H1 (cell line): ENCODE measurements at regions not wholly inside any gene's neighbourhood (a gene's known extent, or its start where the extent isn't known, plus 50 kb on each side); places are given as distances from the start of the nearest gene placed in this dataset.

Experiments
- CTCF ChIA-PET: fragments of 300-600 bp; sonication (Branson Sonifier 250); formaldehyde crosslinking; loops from one replicate; lab custom pipeline; 2021; ENCODE audit not compliant: partially characterized antibody; lab: Charles Lee
- POLR2A ChIA-PET: fragments of 300-600 bp; sonication (Branson Sonifier 250); formaldehyde crosslinking; loops from one replicate; lab custom pipeline; 2021; ENCODE audit warnings: inconsistent platforms; ENCODE audit not compliant: partially characterized antibody; lab: Charles Lee
- DNase-seq, 2 experiments: peaks; one replicate each; pipeline versions ENCODE4 v3.0.0 to v3.0.0-alpha.2; 2010 to 2022; ENCODE audit warnings: low spot score in 2 of 2, low read depth in 1 of 2, mixed read lengths in 1 of 2
- FAIRE-seq: peaks from 2 replicates; lab custom pipeline; 2011; peaks lifted over from hg19 to GRCh38; lab: Jason Lieb, UNC
- H2AFZ ChIP-seq: 2 replicates; pipeline ENCODE4 v1.8.1; 2012; ENCODE audit warnings: low read length, inconsistent platforms
- H2AK5ac ChIP-seq: 2 replicates; pipeline ENCODE4 v1.6.1; 2013; ENCODE audit warnings: low read depth, low read length
- H2BK120ac ChIP-seq: replicated peaks from 2 replicates; pipeline ENCODE3; 2013; ENCODE audit warnings: low read depth, low read length, inconsistent platforms
- H2BK12ac ChIP-seq: 2 replicates; pipeline ENCODE4 v1.6.1; 2013; ENCODE audit warnings: low read depth, low read length
- H2BK15ac ChIP-seq: 2 replicates; pipeline ENCODE4 v1.6.1; 2013; ENCODE audit warnings: low read length
- H2BK20ac ChIP-seq: 2 replicates; pipeline ENCODE4 v1.6.1; 2013; ENCODE audit warnings: low read length
- H2BK5ac ChIP-seq: 2 replicates; pipeline ENCODE4 v1.6.1; 2013; ENCODE audit warnings: low read depth, low read length
- H3K14ac ChIP-seq: 2 replicates; pipeline ENCODE4 v1.6.1; 2013; ENCODE audit warnings: inconsistent platforms; ENCODE audit not compliant: insufficient read length
- H3K18ac ChIP-seq: 2 replicates; pipeline ENCODE4 v1.6.1; 2013; ENCODE audit warnings: low read length; ENCODE audit errors: extremely low read depth
- H3K23ac ChIP-seq: 2 replicates; pipeline ENCODE4 v1.6.1; 2013; ENCODE audit warnings: inconsistent platforms; ENCODE audit not compliant: insufficient read length
- H3K23me2 ChIP-seq: 2 replicates; pipeline ENCODE4 v1.6.1; 2013; ENCODE audit warnings: low read depth, low read length
- H3K27ac ChIP-seq: 2 replicates; pipeline ENCODE4 v1.6.1; 2011; ENCODE audit warnings: low read depth, low read length, inconsistent platforms
- H3K27me3 ChIP-seq, 4 experiments: replicated peaks in 1 of 4; 1 replicate in 1 of 4; 2 replicates in 3 of 4; pipeline versions ENCODE4 v1.6.1 to v1.8.1; 2011 to 2013; ENCODE audit warnings: low read length in 3 of 4, mild to moderate bottlenecking in 3 of 4, inconsistent platforms in 2 of 4, mixed read lengths in 2 of 4, moderate library complexity in 1 of 4; ENCODE audit not compliant: control insufficient read depth in 3 of 4, insufficient read depth in 3 of 4; ENCODE audit errors: extremely low read depth in 1 of 4
- H3K36me3 ChIP-seq, 4 experiments: 2 replicates each; pipeline versions ENCODE4 v1.6.1 to v1.8.1; 2011 to 2013; ENCODE audit warnings: mild to moderate bottlenecking in 4 of 4, low read length in 3 of 4, moderate library complexity in 2 of 4, control low read depth in 1 of 4, inconsistent platforms in 1 of 4; ENCODE audit not compliant: insufficient read depth in 4 of 4, control insufficient read depth in 2 of 4
- H3K4ac ChIP-seq: replicated peaks from 2 replicates; pipeline ENCODE3; 2013; ENCODE audit warnings: low read length, low read depth, mixed read lengths, inconsistent platforms; ENCODE audit not compliant: insufficient read length
- H3K4me1 ChIP-seq, 4 experiments: replicated peaks in 1 of 4; 1 replicate in 1 of 4; 2 replicates in 3 of 4; pipeline versions ENCODE4 v1.6.1 to v1.8.1; 2011 to 2013; ENCODE audit warnings: low read length in 3 of 4, inconsistent platforms in 2 of 4, mixed read lengths in 1 of 4; ENCODE audit not compliant: insufficient read depth in 4 of 4, control insufficient read depth in 3 of 4
- H3K4me2 ChIP-seq, 2 experiments: 2 replicates each; pipeline versions ENCODE4 v1.6.1 to v1.8.1; 2011 to 2013; ENCODE audit warnings: low read depth in 2 of 2, low read length in 2 of 2, control low read depth in 1 of 2, inconsistent platforms in 1 of 2, mild to moderate bottlenecking in 1 of 2; ENCODE audit not compliant: insufficient read depth in 1 of 2
- H3K4me3 ChIP-seq, 4 experiments: fragments of 200-600, 300-600 bp in 1 of 4; sonication (generic), shearing (Covaris generic), sonication (Bioruptor Twin) in 1 of 4; 2 replicates each; pipeline versions ENCODE4 v1.5.1 to v1.8.1; 2011 to 2016; ENCODE audit warnings: low read length in 4 of 4, low read depth in 3 of 4, control low read depth in 2 of 4, inconsistent platforms in 2 of 4, mild to moderate bottlenecking in 2 of 4, mixed read lengths in 1 of 4, moderate library complexity in 1 of 4; ENCODE audit not compliant: insufficient read depth in 2 of 4; ENCODE audit errors: extremely low read depth in 1 of 4
- H3K56ac ChIP-seq: replicated peaks from 2 replicates; pipeline ENCODE3; 2013; ENCODE audit warnings: low read depth, mild to moderate bottlenecking, mixed read lengths, low read length, inconsistent platforms; ENCODE audit not compliant: insufficient read length
- H3K79me1 ChIP-seq: 2 replicates; pipeline ENCODE4 v1.6.1; 2013; ENCODE audit warnings: low read depth, low read length, control low read depth
- H3K79me2 ChIP-seq, 2 experiments: 2 replicates each; pipeline versions ENCODE4 v1.6.1 to v1.8.1; 2012 to 2013; ENCODE audit warnings: low read length in 2 of 2, mild to moderate bottlenecking in 2 of 2, inconsistent platforms in 1 of 2; ENCODE audit not compliant: insufficient read depth in 2 of 2, control insufficient read depth in 1 of 2
- H3K9ac ChIP-seq, 4 experiments: replicated peaks in 1 of 4; 1 replicate in 1 of 4; 2 replicates in 3 of 4; pipeline versions ENCODE4 v1.6.1 to v1.8.1; 2011 to 2013; ENCODE audit warnings: low read depth in 3 of 4, low read length in 3 of 4, control low read depth in 2 of 4, mild to moderate bottlenecking in 2 of 4, moderate library complexity in 2 of 4, inconsistent platforms in 1 of 4; ENCODE audit errors: extremely low read depth in 1 of 4
- H3K9me3 ChIP-seq, 2 experiments: 2 replicates each; pipeline versions ENCODE4 v1.6.1 to v1.8.1; 2012 to 2013; ENCODE audit warnings: mild to moderate bottlenecking in 2 of 2, moderate library complexity in 2 of 2, control low read depth in 1 of 2, inconsistent platforms in 1 of 2, low read depth in 1 of 2, low read length in 1 of 2, mixed read lengths in 1 of 2; ENCODE audit not compliant: insufficient read depth in 2 of 2
- H4K20me1 ChIP-seq, 2 experiments: replicated peaks in 1 of 2; 2 replicates each; pipeline versions ENCODE3 to v1.8.1; 2011 to 2013; ENCODE audit warnings: inconsistent platforms in 2 of 2, low read length in 2 of 2, mild to moderate bottlenecking in 1 of 2; ENCODE audit not compliant: insufficient read depth in 2 of 2, control insufficient read depth in 1 of 2
- H4K5ac ChIP-seq: 2 replicates; pipeline ENCODE4 v1.6.1; 2013; ENCODE audit warnings: low read length, low read depth, mixed read lengths, inconsistent platforms; ENCODE audit not compliant: insufficient read length
- H4K8ac ChIP-seq: 2 replicates; pipeline ENCODE4 v1.8.0; 2013; ENCODE audit warnings: mild to moderate bottlenecking, moderate library complexity, low read length, inconsistent platforms; ENCODE audit not compliant: insufficient read depth; ENCODE audit errors: extremely low read depth
- H4K91ac ChIP-seq: replicated peaks from 2 replicates; pipeline ENCODE3; 2013; ENCODE audit warnings: low read length, mixed read lengths, inconsistent platforms; ENCODE audit not compliant: insufficient read length
- JUND ChIP-seq: IDR thresholded peaks from 2 replicates; pipeline ENCODE4 v1.6.1; 2011; ENCODE audit warnings: mild to moderate bottlenecking, improper control_type of control experiment, low read length
- WGBS, 2 experiments: shearing (Covaris generic) in 1 of 2; methylation state at CpG; one replicate each; pipeline versions ENCODE4 v1.1.6 to v1.1.7; 2013 to 2015; ENCODE audit warnings: low lambda C conversion rate in 2 of 2, mixed read lengths in 2 of 2, inconsistent platforms in 1 of 2, low coverage in 1 of 2, missing lambda C conversion rate in 1 of 2; ENCODE audit not compliant: insufficient replicate concordance in 2 of 2, insufficient coverage in 1 of 2, insufficient read length in 1 of 2; ENCODE audit errors: extremely low coverage in 1 of 2, missing lambda C conversion rate in 1 of 2; 5-methylcytosine and 5-hydroxymethylcytosine counted together

- H2BK15ac ChIP-seq = no peak overlapping the region
- 93% methylated on average over 13 of the region's 13 CpGs; no CpG with 5 or more reads in 1 of the 2 experiments for WGBS, 2 experiments
- no peak overlapping the region for H3K9ac ChIP-seq
- POLR2A ChIA-PET = interaction anchor here (1.0 to 1.5 kb wide), 2 partner anchors 10 to 102 kb away, joined by 3 to 4 read pairs; partner anchors contain the start of gene ACP1
- H4K5ac ChIP-seq = no peak overlapping the region
- H3K23ac ChIP-seq = no peak overlapping the region
- no peaks in the 10 kb centered on the region for H3K9me3 ChIP-seq
- no peak overlapping the region for H4K8ac ChIP-seq
- H3K79me1 ChIP-seq = no peaks in the 10 kb centered on the region
- H3K79me2 ChIP-seq = no peaks in the 10 kb centered on the region
- no peak overlapping the region for H2BK20ac ChIP-seq
- H4K91ac ChIP-seq = no peak overlapping the region
- peak overlapping the region; percentile 53; the same call in 1 of the 2 replicates for H2BK12ac ChIP-seq
- H3K27me3 ChIP-seq = peaks cover 0 to 1% (median 0%) of the 10 kb centered on the region in 4 experiments; a peak in 1 of 7 replicates
- FAIRE-seq = no peak
- H3K56ac ChIP-seq = no peak overlapping the region
- H3K23me2 ChIP-seq = no peaks in the 10 kb centered on the region
- no peak overlapping the region for H3K4me3 ChIP-seq
- no peak for DNase-seq
- H2AFZ ChIP-seq = peak overlapping the region; percentile 57; the same call in 1 of the 2 replicates
- no peak overlapping the region for H2BK120ac ChIP-seq
- no peak overlapping the region for H3K27ac ChIP-seq
- no peak overlapping the region for H2BK5ac ChIP-seq
- CTCF ChIA-PET = interaction anchor here (0.6 to 1.3 kb wide), 3 partner anchors 20 to 409 kb away, joined by 3 to 4 read pairs (median 3); no protein-coding TSS in a partner anchor
- H3K36me3 ChIP-seq = no peaks in the 10 kb centered on the region
- no peaks in the 10 kb centered on the region for H4K20me1 ChIP-seq
- no peak overlapping the region for H2AK5ac ChIP-seq
- H3K14ac ChIP-seq = no peak overlapping the region
- no peak overlapping the region for H3K4ac ChIP-seq
- H3K4me1 ChIP-seq = no peaks in the 10 kb centered on the region
- H3K18ac ChIP-seq = no peak overlapping the region
- H3K4me2 ChIP-seq = no peak overlapping the region
- no peak for TF ChIP-seq JUND
Measured at GRCh38 chr2:162473-163382, 101.1 kb downstream of the SH3YL1 start.
